ENCODE measurements at regions not wholly inside any gene's neighbourhood (a gene's known extent, or its start where the extent isn't known, plus 50 kb on each side); places are given as distances from the start of the nearest gene placed in this dataset.
"Not testable (repeated sequence)": the region's sequence is repeated elsewhere in the genome, so short reads cannot be mapped to it uniquely, and the experiment has no call there.

- DNase-seq (ENCODE audit: low read depth) = peak; percentile 42
- no peak for TF ChIP-seq CTCF (conservative IDR thresholded peaks at IDR 0.05; ENCODE audit: low read length)
- no peak overlapping the region for H3K4me3 ChIP-seq (ENCODE audit: low read length)
Observed at GRCh38 chr3:110419601-110420000, 652.0 kb upstream of the NECTIN3 start.

- DNase-seq (ENCODE audit: low read depth) = peak; percentile 84
- TF ChIP-seq CTCF (conservative IDR thresholded peaks at IDR 0.05; ENCODE audit: low read length) = no peak
- no peak overlapping the region for H3K4me3 ChIP-seq (ENCODE audit: low read length)
Observed at GRCh38 chr3:110420158-110420641, 651.4 kb upstream of the NECTIN3 start.

- no peak overlapping the region for H3K4me3 ChIP-seq (ENCODE audit: low read length)
- TF ChIP-seq CTCF (conservative IDR thresholded peaks at IDR 0.05; ENCODE audit: low read length) = no peak
- no peak for DNase-seq (ENCODE audit: low read depth)
Observed at GRCh38 chr3:110423276-110423675, 648.3 kb upstream of the NECTIN3 start.

GRCh38 chr3:110430146-110430545 is 641.5 kb upstream of the NECTIN3 start:
- no peak for TF ChIP-seq CTCF (conservative IDR thresholded peaks at IDR 0.05; ENCODE audit: low read length)
- H3K4me3 ChIP-seq (ENCODE audit: low read length) = no peak overlapping the region
- peak; percentile 65 for DNase-seq (ENCODE audit: low read depth)

GRCh38 chr3:110436209-110436608 is 635.4 kb upstream of the NECTIN3 start:
- no peak for DNase-seq (ENCODE audit: low read depth)
- H3K4me3 ChIP-seq (ENCODE audit: low read length) = no peak overlapping the region
- no peak for TF ChIP-seq CTCF (conservative IDR thresholded peaks at IDR 0.05; ENCODE audit: low read length)

- H3K4me3 ChIP-seq (ENCODE audit: low read length); DNase-seq (ENCODE audit: low read depth): not testable (repeated sequence)
Observed at GRCh38 chr3:110440066-110440653, 631.5 kb upstream of the NECTIN3 start.

GRCh38 chr3:110454066-110454465 is 617.5 kb upstream of the NECTIN3 start:
- TF ChIP-seq CTCF (conservative IDR thresholded peaks at IDR 0.05; ENCODE audit: low read length) = no peak
- H3K4me3 ChIP-seq (ENCODE audit: low read length) = no peak overlapping the region
- no peak for DNase-seq (ENCODE audit: low read depth)
